ENCODE measurements at regions not wholly inside any gene's neighbourhood (a gene's known extent, or its start where the extent isn't known, plus 50 kb on each side); places are given as distances from the start of the nearest gene placed in this dataset.

DNA sequence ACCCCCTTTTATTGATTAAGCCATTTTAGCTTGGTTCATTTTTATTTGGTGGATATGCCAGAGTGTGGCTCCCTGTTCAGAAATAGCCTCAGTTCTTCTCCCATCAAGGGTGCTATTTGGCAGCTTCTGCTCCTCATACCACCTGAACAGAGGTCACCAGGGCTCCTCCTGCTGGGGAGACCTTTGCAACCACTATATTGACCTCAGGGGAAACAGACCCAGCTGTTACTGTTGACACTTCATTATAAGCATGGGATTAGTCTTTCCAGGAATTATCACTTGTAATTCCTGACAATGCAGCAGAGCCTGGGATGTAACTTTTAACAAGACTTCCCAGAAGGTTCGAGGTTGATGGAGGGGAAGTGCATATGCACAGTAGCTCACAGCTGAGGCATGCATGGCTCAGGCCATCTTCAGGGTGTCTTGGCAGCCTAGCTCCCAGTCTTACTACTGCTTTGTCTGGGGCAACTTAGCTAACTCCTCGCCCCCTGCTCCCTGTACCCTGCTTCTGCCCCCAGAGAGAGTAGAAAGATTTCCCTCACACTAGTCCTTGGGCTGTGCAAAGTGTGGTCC lies 239.4 kb upstream of the SPRED2 start:
- intact Hi-C loops (cut with DNase I; ENCODE audit: low total_unique reads): no loop called here
- WGBS, 2 donors: 38 to 55% methylated on average over 2 of the region's 2 CpGs
- H3K4me3 ChIP-seq (ENCODE audit: low read depth, poor library complexity, severe bottlenecking): no peak overlapping the region
- DNase-seq (ENCODE audit: low spot score in 2 of 2): no peak
- TF ChIP-seq CTCF (IDR thresholded peaks at IDR 0.05) (no peak), POLR2A (IDR thresholded peaks at IDR 0.05) (no peak)

GRCh38 chr2:65669574-65669973 lies 237.2 kb upstream of the SPRED2 start:
- DNase-seq (ENCODE audit: low spot score in 2 of 2): no peak
- 86 to 96% methylated on average over 2 of the region's 2 CpGs for WGBS, 2 donors
- intact Hi-C loops (cut with DNase I; ENCODE audit: low total_unique reads): no loop called here
- H3K4me3 ChIP-seq (ENCODE audit: low read depth, poor library complexity, severe bottlenecking): no peak overlapping the region
- TF ChIP-seq POLR2A (IDR thresholded peaks at IDR 0.05): no peak
- no peak for TF ChIP-seq CTCF (IDR thresholded peaks at IDR 0.05)

- DNase-seq (ENCODE audit: low spot score in 2 of 2): no peak
- TF ChIP-seq CTCF (IDR thresholded peaks at IDR 0.05) (no peak), POLR2A (IDR thresholded peaks at IDR 0.05) (no peak)
- H3K4me3 ChIP-seq (ENCODE audit: low read depth, poor library complexity, severe bottlenecking): no peak overlapping the region
- intact Hi-C loops (cut with DNase I; ENCODE audit: low total_unique reads): no loop called here
These were observed 236.3 kb upstream of the SPRED2 start for GRCh38 chr2:65668744-65669143.

- no peak for DNase-seq (ENCODE audit: low spot score in 2 of 2)
- TF ChIP-seq POLR2A (IDR thresholded peaks at IDR 0.05) (no peak), CTCF (IDR thresholded peaks at IDR 0.05) (no peak)
- intact Hi-C loops (cut with DNase I; ENCODE audit: low total_unique reads): no loop called here
- H3K4me3 ChIP-seq (ENCODE audit: low read depth, poor library complexity, severe bottlenecking): no peak overlapping the region
- 88 to 91% methylated on average over 6 of the region's 6 CpGs for WGBS, 2 donors
These were observed 233.8 kb upstream of the SPRED2 start for GRCh38 chr2:65666156-65666725.

- intact Hi-C loops (cut with DNase I; ENCODE audit: low total_unique reads): no loop called here
- TF ChIP-seq POLR2A (IDR thresholded peaks at IDR 0.05): no peak
- TF ChIP-seq CTCF (IDR thresholded peaks at IDR 0.05): no peak
- no peak for DNase-seq (ENCODE audit: low spot score in 2 of 2)
- H3K4me3 ChIP-seq (ENCODE audit: low read depth, poor library complexity, severe bottlenecking): no peak overlapping the region
- WGBS, 2 donors: 93 to 96% methylated on average over 2 of the region's 2 CpGs
These were observed 232.5 kb upstream of the SPRED2 start for GRCh38 chr2:65664931-65665330.

DNA sequence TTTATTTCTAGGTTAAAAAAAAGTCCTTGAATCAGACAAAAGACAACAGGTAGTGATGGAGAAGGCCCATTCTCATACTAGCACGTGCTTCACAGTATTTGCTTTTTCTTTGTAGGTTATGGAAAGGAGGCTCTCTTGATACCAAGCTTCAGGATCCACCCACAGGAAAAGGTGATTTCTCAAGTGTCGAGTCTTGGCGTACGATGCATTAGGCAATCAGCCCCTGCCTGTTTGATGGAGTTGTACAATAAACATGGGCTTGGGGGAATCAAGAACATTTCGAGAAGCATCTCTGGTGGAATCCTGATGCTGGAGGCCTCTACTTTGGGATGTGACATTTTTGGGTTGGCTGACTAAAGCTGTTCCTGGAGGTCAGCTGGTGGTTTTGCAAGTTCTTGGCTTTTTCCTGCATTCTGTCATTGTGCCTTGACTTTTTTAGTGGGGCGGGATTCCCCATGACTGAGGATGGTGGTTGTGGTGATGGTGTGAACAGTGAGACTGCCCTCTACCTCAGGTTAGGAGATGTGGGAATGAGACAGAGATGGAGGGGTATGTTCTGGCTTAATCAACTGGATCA lies 231.5 kb upstream of the SPRED2 start:
- intact Hi-C loops (cut with DNase I; ENCODE audit: low total_unique reads): no loop called here
- no peak overlapping the region for H3K4me3 ChIP-seq (ENCODE audit: low read depth, poor library complexity, severe bottlenecking)
- WGBS, 2 donors: 82 to 90% methylated on average over 6 of the region's 6 CpGs

More for the DNA sequence above, 231.5 kb upstream of the SPRED2 start:
- TF ChIP-seq CTCF (IDR thresholded peaks at IDR 0.05): no peak
- TF ChIP-seq POLR2A (IDR thresholded peaks at IDR 0.05): no peak
- DNase-seq (ENCODE audit: low spot score in 2 of 2): no peak
